ENCODE measurements at regions not wholly inside any gene's neighbourhood (a gene's known extent, or its start where the extent isn't known, plus 50 kb on each side); places are given as distances from the start of the nearest gene placed in this dataset.
"Not testable (repeated sequence)": the region's sequence is repeated elsewhere in the genome, so short reads cannot be mapped to it uniquely, and the experiment has no call there.

- not testable (repeated sequence) for TF ChIP-seq CTCF (IDR thresholded peaks at IDR 0.05); POLR2A (IDR thresholded peaks at IDR 0.05); POLR2AphosphoS5 (IDR thresholded peaks at IDR 0.05; ENCODE audit: insufficient read depth in 1 of 2, low read depth in 1 of 2)
Observed at GRCh38 chr11:67880594-67881196, 123.2 kb downstream of the UNC93B1 start.
